Thyroid gland (tissue), 4 donors: ENCODE measurements at regions not wholly inside any gene's neighbourhood (a gene's known extent, or its start where the extent isn't known, plus 50 kb on each side); places are given as distances from the start of the nearest gene placed in this dataset.
"Not testable (repeated sequence)": the region's sequence is repeated elsewhere in the genome, so short reads cannot be mapped to it uniquely, and the experiment has no call there.

Experiments used
- POLR2A ChIP-seq, 2 donors: fragments of 450-650 bp; IDR thresholded peaks; one replicate each; pipeline ENCODE4 v1.6.1; 2017; ENCODE audit warnings: antibody characterized with exemption in 2 of 2, mild to moderate bottlenecking in 2 of 2, moderate library complexity in 1 of 2
- TF ChIP-seq, protein P1 (sequence below), 6 experiments: fragments of 200-600 bp in 3 of 6; fragments of 450-650 bp in 3 of 6; sonication (generic) in 3 of 6; IDR thresholded peaks; one replicate each; pipeline ENCODE4 v1.5.1; 2016 to 2019; ENCODE audit warnings: antibody characterized with exemption in 6 of 6, mild to moderate bottlenecking in 2 of 6, inconsistent platforms in 1 of 6, moderate library complexity in 1 of 6

DNA sequence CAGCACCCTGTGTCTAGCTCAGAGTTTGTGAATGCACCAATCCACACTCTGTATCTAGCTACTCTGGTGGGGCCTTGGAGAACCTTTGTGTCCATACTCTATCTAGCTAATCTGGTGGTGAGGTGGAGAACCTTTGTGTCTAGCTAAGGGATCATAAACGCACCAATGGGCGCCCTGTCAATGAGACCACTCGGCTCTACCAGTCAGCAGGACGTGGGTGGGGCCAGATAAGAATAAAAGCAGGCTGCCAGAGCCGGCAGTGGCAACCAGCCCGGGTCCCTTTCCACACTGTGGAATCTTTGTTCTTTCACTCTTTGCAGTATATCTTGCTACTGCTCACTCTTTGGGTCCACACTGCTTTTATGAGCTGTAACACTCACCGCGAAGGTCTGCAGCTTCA, 699.7 kb downstream of the CDH18 start:
- TF ChIP-seq POLR2A (IDR thresholded peaks at IDR 0.05), result not testable (repeated sequence)
- TF ChIP-seq, protein P1, sequence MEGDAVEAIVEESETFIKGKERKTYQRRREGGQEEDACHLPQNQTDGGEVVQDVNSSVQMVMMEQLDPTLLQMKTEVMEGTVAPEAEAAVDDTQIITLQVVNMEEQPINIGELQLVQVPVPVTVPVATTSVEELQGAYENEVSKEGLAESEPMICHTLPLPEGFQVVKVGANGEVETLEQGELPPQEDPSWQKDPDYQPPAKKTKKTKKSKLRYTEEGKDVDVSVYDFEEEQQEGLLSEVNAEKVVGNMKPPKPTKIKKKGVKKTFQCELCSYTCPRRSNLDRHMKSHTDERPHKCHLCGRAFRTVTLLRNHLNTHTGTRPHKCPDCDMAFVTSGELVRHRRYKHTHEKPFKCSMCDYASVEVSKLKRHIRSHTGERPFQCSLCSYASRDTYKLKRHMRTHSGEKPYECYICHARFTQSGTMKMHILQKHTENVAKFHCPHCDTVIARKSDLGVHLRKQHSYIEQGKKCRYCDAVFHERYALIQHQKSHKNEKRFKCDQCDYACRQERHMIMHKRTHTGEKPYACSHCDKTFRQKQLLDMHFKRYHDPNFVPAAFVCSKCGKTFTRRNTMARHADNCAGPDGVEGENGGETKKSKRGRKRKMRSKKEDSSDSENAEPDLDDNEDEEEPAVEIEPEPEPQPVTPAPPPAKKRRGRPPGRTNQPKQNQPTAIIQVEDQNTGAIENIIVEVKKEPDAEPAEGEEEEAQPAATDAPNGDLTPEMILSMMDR (IDR thresholded peaks at IDR 0.05), result not testable (repeated sequence)
